Prostate gland (tissue), 2 donors: ENCODE measurements at regions not wholly inside any gene's neighbourhood (a gene's known extent, or its start where the extent isn't known, plus 50 kb on each side); places are given as distances from the start of the nearest gene placed in this dataset.

Experiments
- POLR2A ChIP-seq: fragments of 450-650 bp; IDR thresholded peaks from one replicate; pipeline ENCODE4 v1.6.1; 2016; ENCODE audit warnings: antibody characterized with exemption, mild to moderate bottlenecking
- TF ChIP-seq, protein P1 (sequence below), 4 experiments: fragments of 200-600 bp in 2 of 4; fragments of 450-650 bp in 2 of 4; sonication (generic) in 2 of 4; IDR thresholded peaks; 1 replicate in 3 of 4; 2 replicates in 1 of 4; pipeline ENCODE4 v1.5.1; 2016 to 2019; ENCODE audit warnings: antibody characterized with exemption in 4 of 4, mild to moderate bottlenecking in 2 of 4, moderate library complexity in 2 of 4

DNA sequence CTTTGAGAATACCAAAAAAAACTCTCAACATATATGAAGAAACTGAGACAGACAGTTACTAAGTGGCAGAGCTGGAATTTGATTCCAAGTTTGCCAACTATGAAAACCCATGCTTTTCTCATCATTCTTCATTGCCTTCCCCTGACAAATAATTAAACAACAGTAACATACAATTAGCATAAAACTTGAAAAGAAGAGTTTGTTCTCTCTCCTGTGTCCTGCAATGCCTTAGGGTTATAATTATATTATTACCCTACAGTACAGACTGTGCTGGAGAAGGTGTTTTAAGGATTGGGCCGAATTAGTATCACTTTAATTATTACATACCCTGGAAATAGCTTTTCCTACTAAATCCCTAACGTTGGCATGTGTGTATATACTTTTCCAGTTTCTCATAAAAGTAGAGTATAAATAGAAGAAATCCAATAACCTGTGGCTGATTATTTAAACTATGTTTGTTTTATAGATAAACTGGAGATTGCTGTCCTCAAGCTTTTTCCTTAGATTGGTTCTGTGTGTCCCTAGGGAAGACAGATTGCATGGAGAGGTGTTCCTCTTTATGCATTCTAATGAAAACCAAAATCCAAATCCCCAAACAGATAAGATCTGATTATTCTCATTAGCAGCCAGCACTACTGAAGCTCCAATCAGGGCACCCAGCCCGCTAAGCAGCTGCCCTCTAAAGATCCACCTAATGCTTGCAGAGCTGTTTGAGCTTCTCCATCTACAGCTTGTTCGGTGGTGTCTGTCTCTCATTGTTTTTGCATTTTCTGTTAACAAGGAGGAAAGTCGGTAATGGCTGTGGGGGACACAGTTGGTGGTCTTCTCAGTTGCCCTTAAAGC is 156.3 kb downstream of the TM2D1 start:
- TF ChIP-seq, protein P1, sequence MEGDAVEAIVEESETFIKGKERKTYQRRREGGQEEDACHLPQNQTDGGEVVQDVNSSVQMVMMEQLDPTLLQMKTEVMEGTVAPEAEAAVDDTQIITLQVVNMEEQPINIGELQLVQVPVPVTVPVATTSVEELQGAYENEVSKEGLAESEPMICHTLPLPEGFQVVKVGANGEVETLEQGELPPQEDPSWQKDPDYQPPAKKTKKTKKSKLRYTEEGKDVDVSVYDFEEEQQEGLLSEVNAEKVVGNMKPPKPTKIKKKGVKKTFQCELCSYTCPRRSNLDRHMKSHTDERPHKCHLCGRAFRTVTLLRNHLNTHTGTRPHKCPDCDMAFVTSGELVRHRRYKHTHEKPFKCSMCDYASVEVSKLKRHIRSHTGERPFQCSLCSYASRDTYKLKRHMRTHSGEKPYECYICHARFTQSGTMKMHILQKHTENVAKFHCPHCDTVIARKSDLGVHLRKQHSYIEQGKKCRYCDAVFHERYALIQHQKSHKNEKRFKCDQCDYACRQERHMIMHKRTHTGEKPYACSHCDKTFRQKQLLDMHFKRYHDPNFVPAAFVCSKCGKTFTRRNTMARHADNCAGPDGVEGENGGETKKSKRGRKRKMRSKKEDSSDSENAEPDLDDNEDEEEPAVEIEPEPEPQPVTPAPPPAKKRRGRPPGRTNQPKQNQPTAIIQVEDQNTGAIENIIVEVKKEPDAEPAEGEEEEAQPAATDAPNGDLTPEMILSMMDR (IDR thresholded peaks at IDR 0.05) = no peak
- TF ChIP-seq POLR2A = no peak
